HCT116 (cell line): ENCODE measurements at regions not wholly inside any gene's neighbourhood (a gene's known extent, or its start where the extent isn't known, plus 50 kb on each side); places are given as distances from the start of the nearest gene placed in this dataset.

Experiments used
- ATAC-seq: fragments of 200-7000 bp; cut with Tn5 transposase; 2 replicates; pipeline ENCODE4 v1.9.1; 2020; ENCODE audit warnings: mild to moderate bottlenecking, moderate library complexity
- BruUV-seq: library from RNA; stranded (reverse); fragments of 400-500 nt; replicated peaks from 2 replicates; lab custom pipeline; 2021; lab: Mats Ljungman, UMichigan
- CTCF ChIA-PET: fragments of 300-600 bp; sonication (Branson Sonifier 250); formaldehyde crosslinking; loops from one replicate; lab custom pipeline; 2021; ENCODE audit warnings: antibody characterized with exemption; lab: Charles Lee
- POLR2A ChIA-PET: fragments of 300-600, 350-600 bp; sonication (Branson Sonifier 250); formaldehyde crosslinking; loops from one replicate; lab custom pipeline; 2021; ENCODE audit warnings: antibody characterized with exemption; lab: Charles Lee
- RAD21 ChIA-PET, 2 experiments: fragments of 300-600 bp; sonication (Branson Sonifier 250); formaldehyde crosslinking; loops; one replicate each; lab custom pipeline; 2023; ENCODE audit warnings: low total read pairs in 2 of 2; ENCODE audit not compliant: uncharacterized antibody in 2 of 2, unreplicated experiment in 2 of 2, low non-redundant PET in 1 of 2; lab: Charles Lee
- DNase-seq: peaks from one replicate; pipeline ENCODE4 v3.0.0-alpha.2; 2010; ENCODE audit warnings: low read depth, low spot score
- H2AFZ ChIP-seq: fragments of 200-600 bp; shearing (Covaris generic), sonication (generic); 2 replicates; pipeline ENCODE4 v1.6.1; 2017; ENCODE audit warnings: low read depth, mixed run types, mixed read lengths, antibody characterized with exemption, low read length; ENCODE audit not compliant: poor library complexity, severe bottlenecking
- H3K27ac ChIP-seq: 2 replicates; pipeline ENCODE4 v1.5.1; 2012; ENCODE audit warnings: low read depth, low read length
- H3K27me3 ChIP-seq: fragments of 200-600 bp; sonication (generic); 2 replicates; pipeline ENCODE4 v1.6.1; 2016; ENCODE audit warnings: mixed run types, low read length, mixed read lengths; ENCODE audit not compliant: insufficient read depth
- H3K36me3 ChIP-seq, 2 experiments: fragments of 200-500 bp in 1 of 2; fragments of 200-600 bp in 1 of 2; sonication (Bioruptor generic) in 1 of 2; sonication (generic) in 1 of 2; 2 replicates each; pipeline versions ENCODE4 v1.5.1 to v1.6.1; 2014 to 2016; ENCODE audit warnings: low read length in 2 of 2, inconsistent platforms in 1 of 2, mixed read lengths in 1 of 2, mixed run types in 1 of 2; ENCODE audit not compliant: insufficient read depth in 2 of 2, control insufficient read depth in 1 of 2
- H3K4me1 ChIP-seq, 2 experiments: fragments of 200-600 bp in 1 of 2; sonication (generic) in 1 of 2; 2 replicates each; pipeline versions ENCODE4 v1.5.1 to v1.6.1; 2012 to 2017; ENCODE audit warnings: low read length in 2 of 2, inconsistent platforms in 1 of 2, mild to moderate bottlenecking in 1 of 2, mixed read lengths in 1 of 2, mixed run types in 1 of 2, moderate library complexity in 1 of 2; ENCODE audit not compliant: insufficient read depth in 2 of 2, control insufficient read depth in 1 of 2
- H3K4me2 ChIP-seq: fragments of 200-600 bp; sonication (generic); 2 replicates; pipeline ENCODE4 v1.6.1; 2017; ENCODE audit warnings: mixed run types, low read length, mixed read lengths
- H3K4me3 ChIP-seq, 2 experiments: fragments of 200-600 bp in 1 of 2; sonication (generic) in 1 of 2; replicated peaks in 1 of 2; 2 replicates each; pipeline ENCODE4 v1.5.1; 2011 to 2016; ENCODE audit warnings: low read length in 2 of 2, control low read depth in 1 of 2, low read depth in 1 of 2, mild to moderate bottlenecking in 1 of 2, mixed read lengths in 1 of 2, mixed run types in 1 of 2
- H3K79me2 ChIP-seq: fragments of 200-600 bp; sonication (generic); 2 replicates; pipeline ENCODE4 v1.6.1; 2017; ENCODE audit warnings: mild to moderate bottlenecking, mixed run types, low read length, moderate library complexity, mixed read lengths; ENCODE audit not compliant: insufficient read depth
- H3K9ac ChIP-seq: fragments of 200-600 bp; sonication (generic); 2 replicates; pipeline ENCODE4 v1.6.1; 2016; ENCODE audit warnings: low read length, mixed read lengths
- H3K9me2 ChIP-seq: fragments of 200-600 bp; sonication (generic), shearing (Covaris generic); 2 replicates; pipeline ENCODE4 v1.6.1; 2017; ENCODE audit warnings: mixed run types, mild to moderate bottlenecking, moderate library complexity; ENCODE audit not compliant: insufficient read depth
- H3K9me3 ChIP-seq, 2 experiments: fragments of 200-500 bp in 1 of 2; fragments of 200-600 bp in 1 of 2; sonication (Bioruptor generic) in 1 of 2; sonication (generic) in 1 of 2; 2 replicates each; pipeline ENCODE4 v1.6.1; 2014 to 2017; ENCODE audit warnings: low read length in 2 of 2, mixed read lengths in 2 of 2, inconsistent platforms in 1 of 2, low read depth in 1 of 2, mild to moderate bottlenecking in 1 of 2, mixed run types in 1 of 2, moderate library complexity in 1 of 2; ENCODE audit not compliant: control insufficient read depth in 1 of 2, insufficient read depth in 1 of 2
- H4K20me1 ChIP-seq: fragments of 200-600 bp; sonication (generic), shearing (Covaris generic); 2 replicates; pipeline ENCODE4 v1.6.1; 2017; ENCODE audit warnings: mixed run types, mild to moderate bottlenecking, moderate library complexity; ENCODE audit not compliant: insufficient read depth
- CEBPB ChIP-seq: IDR thresholded peaks from 2 replicates; pipeline ENCODE4 v1.6.1; 2012; ENCODE audit warnings: low read depth
- JUND ChIP-seq: IDR thresholded peaks from 2 replicates; pipeline ENCODE4 v1.6.1; 2012
- SIN3A ChIP-seq: IDR thresholded peaks from 2 replicates; pipeline ENCODE4 v1.6.1; 2012; ENCODE audit warnings: low read depth
- ZNF274 ChIP-seq: fragments of 200-500 bp; sonication (Bioruptor generic); IDR thresholded peaks from 2 replicates; pipeline ENCODE4 v1.6.1; 2014; ENCODE audit warnings: mild to moderate bottlenecking, low read depth, low read length, inconsistent platforms
- intact Hi-C: fragments of 100-400 bp; cut with micrococcal nuclease; formaldehyde crosslinking; loops from 2 replicates; pipeline ENCODE4 v1.10.0; 2022
- TF ChIP-seq, protein P1 (sequence below): IDR thresholded peaks from 2 replicates; pipeline ENCODE4 v1.6.1; 2011; ENCODE audit warnings: mild to moderate bottlenecking, low read length, moderate library complexity; ENCODE audit not compliant: insufficient replicate concordance; ENCODE audit errors: extremely low read depth
- TF ChIP-seq, protein P2 (sequence below): IDR thresholded peaks from 2 replicates; pipeline ENCODE4 v1.6.1; 2012; ENCODE audit warnings: low read depth

DNA sequence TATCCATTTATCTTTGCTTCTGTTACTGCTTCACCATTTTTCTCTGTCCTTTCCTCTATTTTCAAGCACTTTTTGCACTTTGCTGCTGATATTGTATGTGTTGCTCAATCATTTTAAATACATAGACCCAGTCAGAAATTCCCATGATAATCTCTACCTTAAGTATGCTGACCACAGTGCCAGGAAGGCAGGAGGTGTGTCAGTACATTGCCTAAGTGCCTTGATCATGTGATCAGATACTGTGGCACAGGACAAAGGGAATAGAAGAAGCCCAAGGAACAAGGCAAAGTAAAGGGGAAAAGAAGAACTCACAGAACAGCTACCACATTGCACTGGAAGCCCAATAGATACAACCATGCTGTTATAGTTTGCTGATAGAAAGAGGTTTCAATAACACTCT, 53.7 kb upstream of the CD36 start:
- peak; percentile 50; the same call in 1 of the 2 replicates for ATAC-seq
- peak overlapping the region; percentile 75 for H2AFZ ChIP-seq
- peaks cover 0 to 5% of the 10 kb centered on the region in 2 experiments; a peak in 1 of 4 replicates for H3K4me1 ChIP-seq
- no peaks in the 10 kb centered on the region for H3K36me3 ChIP-seq
- POLR2A ChIA-PET = no interaction called here
- H3K27ac ChIP-seq = no peak overlapping the region
- H3K79me2 ChIP-seq = no peaks in the 10 kb centered on the region
- no peaks in the 10 kb centered on the region for H3K9me2 ChIP-seq
- no TSS peak for BruUV-seq
- intact Hi-C loops = no loop called here
- H4K20me1 ChIP-seq = no peaks in the 10 kb centered on the region
- no peak for TF ChIP-seq ZNF274
- TF ChIP-seq CEBPB = 0 out of 2 replicates have a peak, but pooled peaks have one; percentile 31
- TF ChIP-seq, all 23 proteins: peak for 1
- no peak overlapping the region for H3K4me3 ChIP-seq
- CTCF ChIA-PET = no interaction called here
- no peak overlapping the region for H3K9ac ChIP-seq
- no peak for DNase-seq
- RAD21 ChIA-PET = no interaction called here
- no peak overlapping the region for H3K4me2 ChIP-seq
- H3K9me3 ChIP-seq = no peaks in the 10 kb centered on the region
- H3K27me3 ChIP-seq = no peaks in the 10 kb centered on the region

DNA sequence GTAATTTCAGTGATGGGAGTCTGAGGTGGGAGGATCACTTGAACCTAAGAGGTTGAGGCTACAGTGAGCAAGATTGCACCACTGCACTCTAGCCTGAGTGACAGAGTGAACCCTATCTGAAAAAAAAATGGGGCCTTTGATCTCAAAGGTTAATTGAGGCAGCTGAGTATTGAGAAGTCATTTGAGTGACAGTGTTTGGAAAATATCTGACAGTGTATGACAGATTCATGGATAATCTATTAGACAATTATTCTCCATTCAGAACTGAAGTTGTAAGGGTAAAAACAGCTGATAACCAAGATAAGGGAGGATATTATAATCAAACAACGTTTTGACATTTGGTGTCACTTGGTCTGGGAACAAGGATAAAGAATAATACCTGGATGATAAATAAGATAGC, 50.9 kb upstream of the CD36 start:
- Histone ChIP-seq H3K4me3 (no peak overlapping the region), H3K9ac (no peak overlapping the region), H3K79me2 (no peaks in the 10 kb centered on the region), H3K27ac (no peak overlapping the region), H3K9me2 (no peaks in the 10 kb centered on the region), H3K4me1 (peaks cover 0 to 5% of the 10 kb centered on the region in 2 experiments; a peak in 1 of 4 replicates), H3K36me3 (no peaks in the 10 kb centered on the region), H3K4me2 (no peak overlapping the region), H3K27me3 (no peaks in the 10 kb centered on the region), H2AFZ (no peak overlapping the region)
- no peak for DNase-seq
- no peak for ATAC-seq
- CTCF ChIA-PET = no interaction called here
- intact Hi-C loops = no loop called here
- RAD21 ChIA-PET = no interaction called here
- POLR2A ChIA-PET = no interaction called here
- no TSS peak for BruUV-seq
- TF ChIP-seq JUND (no peak), CEBPB (no peak), SIN3A (no peak)
- TF ChIP-seq, protein P1, sequence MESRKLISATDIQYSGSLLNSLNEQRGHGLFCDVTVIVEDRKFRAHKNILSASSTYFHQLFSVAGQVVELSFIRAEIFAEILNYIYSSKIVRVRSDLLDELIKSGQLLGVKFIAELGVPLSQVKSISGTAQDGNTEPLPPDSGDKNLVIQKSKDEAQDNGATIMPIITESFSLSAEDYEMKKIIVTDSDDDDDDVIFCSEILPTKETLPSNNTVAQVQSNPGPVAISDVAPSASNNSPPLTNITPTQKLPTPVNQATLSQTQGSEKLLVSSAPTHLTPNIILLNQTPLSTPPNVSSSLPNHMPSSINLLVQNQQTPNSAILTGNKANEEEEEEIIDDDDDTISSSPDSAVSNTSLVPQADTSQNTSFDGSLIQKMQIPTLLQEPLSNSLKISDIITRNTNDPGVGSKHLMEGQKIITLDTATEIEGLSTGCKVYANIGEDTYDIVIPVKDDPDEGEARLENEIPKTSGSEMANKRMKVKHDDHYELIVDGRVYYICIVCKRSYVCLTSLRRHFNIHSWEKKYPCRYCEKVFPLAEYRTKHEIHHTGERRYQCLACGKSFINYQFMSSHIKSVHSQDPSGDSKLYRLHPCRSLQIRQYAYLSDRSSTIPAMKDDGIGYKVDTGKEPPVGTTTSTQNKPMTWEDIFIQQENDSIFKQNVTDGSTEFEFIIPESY = no peak
- TF ChIP-seq, protein P2, sequence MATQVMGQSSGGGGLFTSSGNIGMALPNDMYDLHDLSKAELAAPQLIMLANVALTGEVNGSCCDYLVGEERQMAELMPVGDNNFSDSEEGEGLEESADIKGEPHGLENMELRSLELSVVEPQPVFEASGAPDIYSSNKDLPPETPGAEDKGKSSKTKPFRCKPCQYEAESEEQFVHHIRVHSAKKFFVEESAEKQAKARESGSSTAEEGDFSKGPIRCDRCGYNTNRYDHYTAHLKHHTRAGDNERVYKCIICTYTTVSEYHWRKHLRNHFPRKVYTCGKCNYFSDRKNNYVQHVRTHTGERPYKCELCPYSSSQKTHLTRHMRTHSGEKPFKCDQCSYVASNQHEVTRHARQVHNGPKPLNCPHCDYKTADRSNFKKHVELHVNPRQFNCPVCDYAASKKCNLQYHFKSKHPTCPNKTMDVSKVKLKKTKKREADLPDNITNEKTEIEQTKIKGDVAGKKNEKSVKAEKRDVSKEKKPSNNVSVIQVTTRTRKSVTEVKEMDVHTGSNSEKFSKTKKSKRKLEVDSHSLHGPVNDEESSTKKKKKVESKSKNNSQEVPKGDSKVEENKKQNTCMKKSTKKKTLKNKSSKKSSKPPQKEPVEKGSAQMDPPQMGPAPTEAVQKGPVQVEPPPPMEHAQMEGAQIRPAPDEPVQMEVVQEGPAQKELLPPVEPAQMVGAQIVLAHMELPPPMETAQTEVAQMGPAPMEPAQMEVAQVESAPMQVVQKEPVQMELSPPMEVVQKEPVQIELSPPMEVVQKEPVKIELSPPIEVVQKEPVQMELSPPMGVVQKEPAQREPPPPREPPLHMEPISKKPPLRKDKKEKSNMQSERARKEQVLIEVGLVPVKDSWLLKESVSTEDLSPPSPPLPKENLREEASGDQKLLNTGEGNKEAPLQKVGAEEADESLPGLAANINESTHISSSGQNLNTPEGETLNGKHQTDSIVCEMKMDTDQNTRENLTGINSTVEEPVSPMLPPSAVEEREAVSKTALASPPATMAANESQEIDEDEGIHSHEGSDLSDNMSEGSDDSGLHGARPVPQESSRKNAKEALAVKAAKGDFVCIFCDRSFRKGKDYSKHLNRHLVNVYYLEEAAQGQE = no peak
- TF ChIP-seq, all 23 proteins: peak for 0
- Histone ChIP-seq H4K20me1 (no peaks in the 10 kb centered on the region), H3K9me3 (no peaks in the 10 kb centered on the region)
